OCI-LY7 (cell line): ENCODE measurements at regions not wholly inside any gene's neighbourhood (a gene's known extent, or its start where the extent isn't known, plus 50 kb on each side); places are given as distances from the start of the nearest gene placed in this dataset.

Experiments used
- BruUV-seq: library from RNA; stranded (reverse); fragments of 400-500 nt; replicated peaks from 2 replicates; lab custom pipeline; 2021; lab: Mats Ljungman, UMichigan
- CTCF ChIA-PET: fragments of 300-600 bp; sonication (Branson Sonifier 250); formaldehyde crosslinking; loops from one replicate; lab custom pipeline; 2022; ENCODE audit warnings: antibody characterized with exemption; ENCODE audit not compliant: unreplicated experiment; lab: Charles Lee
- POLR2A ChIA-PET: fragments of 300-600 bp; sonication (Branson Sonifier 250); formaldehyde crosslinking; loops from one replicate; lab custom pipeline; 2022; ENCODE audit warnings: antibody characterized with exemption; lab: Charles Lee
- DNase-seq: peaks from one replicate; pipeline ENCODE4 v3.0.0-alpha.2; 2015; ENCODE audit warnings: low spot score
- H2AFZ ChIP-seq: fragments of 200-600 bp; sonication (generic), shearing (Covaris generic); 2 replicates; pipeline ENCODE4 v1.6.1; 2014; ENCODE audit warnings: mild to moderate bottlenecking, antibody characterized with exemption, low read length, moderate library complexity
- H3K27ac ChIP-seq: fragments of 200-600 bp; sonication (generic); 2 replicates; pipeline ENCODE4 v1.5.1; 2014; ENCODE audit warnings: mixed run types, low read depth, mild to moderate bottlenecking, moderate library complexity, low read length, inconsistent platforms; ENCODE audit not compliant: poor library complexity, severe bottlenecking
- H3K36me3 ChIP-seq: fragments of 200-600 bp; sonication (generic); 2 replicates; pipeline ENCODE4 v1.6.1; 2014; ENCODE audit warnings: mild to moderate bottlenecking, antibody characterized with exemption, low read length, moderate library complexity, mixed read lengths; ENCODE audit not compliant: insufficient read depth
- H3K4me1 ChIP-seq: fragments of 200-600 bp; sonication (generic); 2 replicates; pipeline ENCODE4 v1.5.1; 2014; ENCODE audit warnings: mild to moderate bottlenecking, low read length; ENCODE audit not compliant: insufficient read depth, poor library complexity, severe bottlenecking
- H3K4me2 ChIP-seq: fragments of 200-600 bp; sonication (generic); 2 replicates; pipeline ENCODE4 v1.6.1; 2014; ENCODE audit warnings: mild to moderate bottlenecking, low read length
- H3K4me3 ChIP-seq: fragments of 200-600 bp; sonication (generic); 2 replicates; pipeline ENCODE4 v1.5.1; 2014; ENCODE audit warnings: mild to moderate bottlenecking, low read depth, low read length; ENCODE audit not compliant: poor library complexity, severe bottlenecking
- H3K79me2 ChIP-seq: fragments of 200-600 bp; sonication (generic); 2 replicates; pipeline ENCODE4 v1.6.1; 2016; ENCODE audit warnings: low read depth, mild to moderate bottlenecking, low read length, moderate library complexity, mixed read lengths; ENCODE audit not compliant: insufficient read depth
- H3K9me2 ChIP-seq: fragments of 200-600 bp; sonication (generic); 2 replicates; pipeline ENCODE4 v1.6.1; 2016; ENCODE audit warnings: mild to moderate bottlenecking, low read length, mixed read lengths; ENCODE audit not compliant: insufficient read depth
- H3K9me3 ChIP-seq: fragments of 200-600 bp; sonication (generic); 2 replicates; pipeline ENCODE4 v1.6.1; 2014; ENCODE audit warnings: mild to moderate bottlenecking, mixed run types, low read length, mixed read lengths
- H4K20me1 ChIP-seq: fragments of 200-600 bp; sonication (generic); 2 replicates; pipeline ENCODE4 v1.6.1; 2014; ENCODE audit warnings: mild to moderate bottlenecking, antibody characterized with exemption, low read length, moderate library complexity, mixed read lengths; ENCODE audit not compliant: insufficient read depth
- CTCF ChIP-seq: fragments of 200-600 bp; sonication (generic); conservative IDR thresholded peaks from 2 replicates; pipeline ENCODE4 v1.5.1; 2014; ENCODE audit warnings: mild to moderate bottlenecking, antibody characterized with exemption, low read length, moderate library complexity, mixed read lengths
- EZH2phosphoT487 ChIP-seq: fragments of 200-600 bp; sonication (generic); IDR thresholded peaks from 2 replicates; pipeline ENCODE4 v1.6.1; 2018; ENCODE audit warnings: low read depth, borderline replicate concordance, mild to moderate bottlenecking, mixed run types, antibody characterized with exemption, low read length, moderate library complexity, mixed read lengths
- intact Hi-C: fragments of 100-400 bp; cut with micrococcal nuclease; formaldehyde crosslinking; loops from one replicate; pipeline ENCODE4 v1.10.0; 2022; ENCODE audit not compliant: unreplicated experiment

DNA sequence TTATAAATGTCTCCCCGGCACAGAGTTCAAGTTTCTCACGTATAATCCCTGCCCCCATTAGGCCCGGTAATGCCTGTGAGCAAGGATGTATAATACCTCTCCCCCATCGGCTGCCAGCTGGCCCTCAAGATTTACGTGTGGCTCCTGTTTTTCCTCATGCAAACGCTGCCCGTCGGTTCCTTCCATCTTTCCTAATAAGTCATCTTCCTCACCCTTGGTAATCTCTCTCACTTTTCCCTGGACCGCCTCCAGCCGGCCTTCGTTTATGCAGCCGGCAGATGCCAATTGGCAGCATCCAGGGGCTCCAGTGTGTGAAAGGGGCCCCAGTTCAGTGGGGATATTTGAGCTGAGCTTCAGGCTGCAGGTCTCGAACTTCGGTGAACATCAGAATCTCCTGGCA is 86.5 kb upstream of the NEURL1B start:
- no peak overlapping the region for H3K4me2 ChIP-seq
- no peaks in the 10 kb centered on the region for H3K9me2 ChIP-seq
- no peaks in the 10 kb centered on the region for H4K20me1 ChIP-seq
- ChIA-PET POLR2A (interaction anchor here (0.6 kb wide), 1 partner anchor 18 kb away, joined by 3 read pairs; no protein-coding TSS in a partner anchor), CTCF (no interaction called here)
- H3K4me3 ChIP-seq = no peak overlapping the region
- no TSS peak for BruUV-seq
- DNase-seq = no peak
- TF ChIP-seq EZH2phosphoT487 (no peak), CTCF (no peak)
- H2AFZ ChIP-seq = no peak overlapping the region
- H3K79me2 ChIP-seq = no peaks in the 10 kb centered on the region
- no peak overlapping the region for H3K27ac ChIP-seq
- no peaks in the 10 kb centered on the region for H3K4me1 ChIP-seq
- no peaks in the 10 kb centered on the region for H3K36me3 ChIP-seq
- no peaks in the 10 kb centered on the region for H3K9me3 ChIP-seq
- intact Hi-C loops = no loop called here

DNA sequence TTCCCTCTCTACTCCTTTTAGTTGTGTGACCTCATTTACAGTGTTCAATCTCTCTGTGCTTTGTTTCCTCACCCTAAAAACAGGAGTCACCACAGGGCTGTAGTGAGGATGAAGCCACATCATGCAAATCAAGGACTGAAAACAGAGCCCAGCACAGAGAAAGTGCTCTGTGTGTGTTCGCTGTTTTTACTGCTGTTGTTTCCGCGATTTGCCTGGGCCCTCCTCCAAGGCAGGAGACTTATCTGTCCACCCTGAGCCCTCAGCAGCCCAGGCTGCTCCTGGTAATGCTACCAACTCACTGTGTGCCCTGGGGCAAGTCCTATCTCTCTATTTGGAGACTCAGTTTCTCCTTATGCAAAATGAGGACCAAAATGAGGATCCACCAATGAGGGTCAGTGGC is 87.2 kb upstream of the NEURL1B start:
- no peaks in the 10 kb centered on the region for H4K20me1 ChIP-seq
- intact Hi-C loops = no loop called here
- no peak overlapping the region for H3K4me2 ChIP-seq
- no peak for DNase-seq
- H3K9me3 ChIP-seq = no peaks in the 10 kb centered on the region
- POLR2A ChIA-PET = interaction anchor here (0.6 kb wide), 1 partner anchor 19 kb away, joined by 3 read pairs; no protein-coding TSS in a partner anchor
- H3K79me2 ChIP-seq = no peaks in the 10 kb centered on the region
- TF ChIP-seq EZH2phosphoT487 = no peak
- no peak for TF ChIP-seq CTCF
- no peak overlapping the region for H3K4me3 ChIP-seq
- CTCF ChIA-PET = no interaction called here
- H3K4me1 ChIP-seq = no peaks in the 10 kb centered on the region
- H2AFZ ChIP-seq = no peak overlapping the region
- BruUV-seq = no TSS peak
- H3K27ac ChIP-seq = no peak overlapping the region
- H3K36me3 ChIP-seq = no peaks in the 10 kb centered on the region
- H3K9me2 ChIP-seq = no peaks in the 10 kb centered on the region

DNA sequence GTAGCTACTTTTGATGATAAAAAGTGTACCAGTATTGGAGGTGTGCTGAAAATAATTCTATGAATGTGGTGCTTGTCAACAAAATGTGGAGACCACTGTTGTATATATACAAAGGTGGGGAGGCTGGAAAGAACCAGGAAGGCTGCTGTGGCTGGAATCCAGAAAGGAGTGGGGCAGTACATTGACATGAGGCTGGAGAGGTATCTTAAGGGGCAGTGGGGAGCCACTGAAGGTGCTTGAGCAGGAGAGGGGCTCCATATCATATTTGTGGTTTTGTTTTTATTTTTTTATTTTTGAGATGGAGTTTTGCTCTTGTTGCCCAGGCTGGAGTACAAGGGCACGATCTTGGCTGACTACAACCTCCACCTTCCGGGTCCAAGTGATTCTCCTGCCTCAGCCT is 87.9 kb upstream of the NEURL1B start:
- H3K27ac ChIP-seq = no peak overlapping the region
- no peak overlapping the region for H3K4me3 ChIP-seq
- no peaks in the 10 kb centered on the region for H3K36me3 ChIP-seq
- ChIA-PET CTCF (no interaction called here), POLR2A (no interaction called here)
- no peaks in the 10 kb centered on the region for H3K9me2 ChIP-seq
- no peaks in the 10 kb centered on the region for H3K4me1 ChIP-seq
- no peaks in the 10 kb centered on the region for H4K20me1 ChIP-seq
- no peak overlapping the region for H3K4me2 ChIP-seq
- H2AFZ ChIP-seq = no peak overlapping the region
- no peak for TF ChIP-seq EZH2phosphoT487
- no peak for TF ChIP-seq CTCF
- no peak for DNase-seq
- no peaks in the 10 kb centered on the region for H3K79me2 ChIP-seq
- intact Hi-C loops = no loop called here
- no TSS peak for BruUV-seq
- no peaks in the 10 kb centered on the region for H3K9me3 ChIP-seq
